GM23338 (cell line): ENCODE measurements at regions not wholly inside any gene's neighbourhood (a gene's known extent, or its start where the extent isn't known, plus 50 kb on each side); places are given as distances from the start of the nearest gene placed in this dataset.
A peak's percentile ranks its signal among the peaks of the same experiment; 100 is the strongest.

Experiments used
- ATAC-seq: fragments of 200-7000 bp; cut with Tn5 transposase; 3 replicates; pipeline ENCODE4 v1.9.1; 2020
- DNase-seq: peaks from one replicate; pipeline ENCODE4 v3.0.0-alpha.2; 2015; ENCODE audit warnings: low spot score
- H2AFZ ChIP-seq: fragments of 200-600 bp; sonication (generic); 2 replicates; pipeline ENCODE4 v1.8.0; 2016; ENCODE audit warnings: antibody characterized with exemption, mild to moderate bottlenecking, moderate library complexity
- H3F3A ChIP-seq: fragments of 200-600 bp; sonication (generic); replicated peaks from 2 replicates; pipeline ENCODE4 v1.8.0; 2017; ENCODE audit warnings: antibody characterized with exemption, mixed run types, low read depth
- H3K27ac ChIP-seq: fragments of 200-600 bp; sonication (generic); 2 replicates; pipeline ENCODE4 v1.6.1; 2016; ENCODE audit warnings: low read depth
- H3K27me3 ChIP-seq: fragments of 200-600 bp; sonication (generic); 2 replicates; pipeline ENCODE4 v1.8.0; 2016; ENCODE audit warnings: mild to moderate bottlenecking, mixed run types, moderate library complexity; ENCODE audit not compliant: insufficient read depth
- H3K36me3 ChIP-seq: fragments of 200-600 bp; sonication (generic); 2 replicates; pipeline ENCODE4 v1.8.0; 2016; ENCODE audit warnings: mild to moderate bottlenecking; ENCODE audit not compliant: insufficient read depth
- H3K4me1 ChIP-seq: fragments of 200-600 bp; sonication (generic); 2 replicates; pipeline ENCODE4 v1.8.0; 2016; ENCODE audit warnings: mild to moderate bottlenecking, moderate library complexity; ENCODE audit not compliant: insufficient read depth
- H3K4me2 ChIP-seq: fragments of 200-600 bp; sonication (generic); 2 replicates; pipeline ENCODE4 v1.7.1; 2017; ENCODE audit warnings: mixed run types
- H3K4me3 ChIP-seq: fragments of 200-600 bp; sonication (generic); 2 replicates; pipeline ENCODE4 v1.6.1; 2016; ENCODE audit warnings: mixed run types
- H3K79me2 ChIP-seq: fragments of 200-600 bp; sonication (generic); replicated peaks from 2 replicates; pipeline ENCODE4 v1.8.0; 2017; ENCODE audit warnings: mild to moderate bottlenecking; ENCODE audit not compliant: insufficient read depth
- H3K9me2 ChIP-seq: fragments of 200-600 bp; sonication (generic); 2 replicates; pipeline ENCODE4 v1.8.0; 2017; ENCODE audit not compliant: insufficient read depth
- H4K20me1 ChIP-seq: fragments of 200-600 bp; sonication (generic); replicated peaks from 2 replicates; pipeline ENCODE4 v1.8.0; 2017; ENCODE audit warnings: mild to moderate bottlenecking; ENCODE audit not compliant: insufficient read depth
- H3K27ac Mint-ChIP-seq: 2 replicates; pipeline ENCODE4 v1.8.0; 2020; ENCODE audit warnings: inconsistent platforms, mild to moderate bottlenecking, moderate library complexity, mixed read lengths
- H3K27me3 Mint-ChIP-seq: 3 replicates; pipeline ENCODE4 v1.8.0; 2022; ENCODE audit warnings: low read depth, mild to moderate bottlenecking, moderate library complexity, mixed read lengths, inconsistent platforms; ENCODE audit not compliant: insufficient read depth, poor library complexity
- H3K36me3 Mint-ChIP-seq: 3 replicates; pipeline ENCODE4 v1.8.0; 2021; ENCODE audit warnings: low read depth, mild to moderate bottlenecking, inconsistent platforms, moderate library complexity, mixed read lengths
- H3K4me1 Mint-ChIP-seq: 3 replicates; pipeline ENCODE4 v1.8.0; 2020; ENCODE audit warnings: mild to moderate bottlenecking, inconsistent platforms, mixed read lengths
- H3K4me3 Mint-ChIP-seq: 3 replicates; pipeline ENCODE4 v1.8.0; 2021; ENCODE audit warnings: moderate library complexity, mild to moderate bottlenecking, inconsistent platforms, mixed read lengths
- H3K9me3 Mint-ChIP-seq: 3 replicates; pipeline ENCODE4 v1.8.0; 2020; ENCODE audit warnings: moderate library complexity, mild to moderate bottlenecking, inconsistent platforms, mixed read lengths
- CREB1 ChIP-seq: fragments of 250-450 bp; sonication (Bioruptor Pico); IDR thresholded peaks from 2 replicates; pipeline ENCODE4 v1.5.0; 2020; ENCODE audit warnings: low read depth, mild to moderate bottlenecking, moderate library complexity
- EZH2 ChIP-seq: fragments of 200-600 bp; sonication (generic); IDR thresholded peaks from one replicate; pipeline ENCODE4 v1.8.0; 2017; ENCODE audit warnings: antibody characterized with exemption, mild to moderate bottlenecking, low read depth; ENCODE audit not compliant: unreplicated experiment
- EZH2phosphoT487 ChIP-seq: fragments of 200-600 bp; sonication (generic); IDR thresholded peaks from one replicate; pipeline ENCODE4 v1.8.1; 2018; ENCODE audit warnings: antibody characterized with exemption; ENCODE audit not compliant: unreplicated experiment
- JUNB ChIP-seq: IDR thresholded peaks from one replicate; pipeline ENCODE4 v1.6.1; 2016; ENCODE audit warnings: antibody characterized with exemption; ENCODE audit not compliant: unreplicated experiment
- NANOG ChIP-seq: IDR thresholded peaks from 2 replicates; pipeline ENCODE4 v1.6.1; 2016; ENCODE audit warnings: antibody characterized with exemption, borderline replicate concordance
- POLR2AphosphoS5 ChIP-seq: IDR thresholded peaks from 2 replicates; pipeline ENCODE4 v1.6.1; 2016; ENCODE audit warnings: antibody characterized with exemption, low read depth
- STAT1 ChIP-seq: IDR thresholded peaks from one replicate; pipeline ENCODE4 v1.6.1; 2016; ENCODE audit warnings: antibody characterized with exemption; ENCODE audit not compliant: unreplicated experiment
- ZNF114 ChIP-seq: fragments of 250-450 bp; sonication (Bioruptor Pico); IDR thresholded peaks from 2 replicates; pipeline ENCODE4 v1.5.0; 2020; ENCODE audit warnings: mild to moderate bottlenecking, moderate library complexity
- ZNF331 ChIP-seq: fragments of 250-450 bp; sonication (Bioruptor Pico); IDR thresholded peaks from 2 replicates; pipeline ENCODE4 v1.5.0; 2020; ENCODE audit warnings: low read depth, mild to moderate bottlenecking, moderate library complexity
- TF ChIP-seq, protein P1 (sequence below), 2 experiments: fragments of 200-600 bp in 1 of 2; sonication (generic) in 1 of 2; conservative IDR thresholded peaks; 2 replicates each; pipeline versions ENCODE4 v1.5.1 to v1.6.1; 2016 to 2017; ENCODE audit warnings: antibody characterized with exemption in 2 of 2, low read depth in 2 of 2, mild to moderate bottlenecking in 2 of 2, moderate library complexity in 1 of 2
- TF ChIP-seq, protein P2 (sequence below): IDR thresholded peaks from one replicate; pipeline ENCODE4 v1.6.1; 2018; ENCODE audit warnings: antibody characterized with exemption; ENCODE audit not compliant: unreplicated experiment
- TF ChIP-seq, protein P3 (sequence below): IDR thresholded peaks from 2 replicates; pipeline ENCODE4 v1.6.1; 2016; ENCODE audit warnings: antibody characterized with exemption

DNA sequence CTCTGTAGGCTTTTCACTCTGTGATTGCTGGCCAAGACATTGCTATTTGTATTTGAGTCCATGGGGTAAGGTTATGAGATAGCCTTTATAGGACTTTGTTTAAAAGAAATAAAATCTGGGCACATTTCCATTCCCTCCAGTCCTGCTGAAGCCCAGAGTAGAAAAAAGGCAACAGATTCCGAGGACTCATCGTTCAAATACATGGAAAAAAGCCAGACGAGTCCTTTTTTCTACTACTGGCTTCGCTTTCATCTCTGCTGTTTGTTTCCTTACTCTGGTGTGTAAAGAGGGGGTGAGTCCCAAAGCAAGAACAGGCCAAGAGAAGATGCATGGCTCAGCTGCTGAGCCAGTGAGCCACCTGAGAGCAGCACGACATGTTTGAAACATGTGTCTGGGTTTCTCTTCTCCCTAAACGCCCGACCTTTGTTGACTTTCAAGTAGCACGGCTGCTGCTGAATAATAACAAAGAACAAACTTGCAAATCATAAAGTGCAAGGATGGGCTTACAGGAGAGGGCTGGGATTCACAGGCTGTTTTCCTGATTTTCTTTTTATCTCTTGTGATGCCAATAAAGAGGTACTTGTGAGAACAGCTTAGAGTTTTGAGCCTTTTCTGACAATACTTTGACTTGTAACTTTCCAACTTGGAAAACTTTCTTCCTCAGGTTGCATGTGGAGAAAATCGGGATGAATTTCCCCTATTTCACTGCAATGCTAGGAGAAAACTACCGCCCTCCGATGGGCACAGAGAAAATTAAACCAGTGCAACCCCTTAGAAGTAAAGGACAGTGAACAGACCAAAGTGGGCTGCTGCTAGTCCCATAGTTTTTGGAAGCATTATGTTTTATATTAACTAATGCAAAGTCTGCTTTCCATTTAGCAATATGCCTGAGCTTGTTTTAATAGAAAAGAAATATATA lies 195.2 kb upstream of the RAG2 start:
- Histone ChIP-seq H3K4me1 (no peaks in the 10 kb centered on the region), H3K4me3 (no peak overlapping the region), H3K79me2 (no peaks in the 10 kb centered on the region), H3K4me2 (0 out of 2 replicates have a peak overlapping the region, but pooled peaks have one; percentile 15), H3K9me2 (no peaks in the 10 kb centered on the region), H3K27ac (no peak overlapping the region), H3K27me3 (no peaks in the 10 kb centered on the region), H3K36me3 (no peaks in the 10 kb centered on the region), H2AFZ (peak overlapping the region; percentile 85), H4K20me1 (no peaks in the 10 kb centered on the region), H3F3A (no peaks in the 10 kb centered on the region)
- Mint-ChIP-seq H3K27ac (peak overlapping the region; percentile 42; the same call in 1 of the 2 replicates), H3K4me1 (peaks cover 3% of the 10 kb centered on the region; the same call in 2 of the 3 replicates), H3K9me3 (peaks cover 4% of the 10 kb centered on the region; the same call in 1 of the 3 replicates), H3K36me3 (no peaks in the 10 kb centered on the region), H3K27me3 (no peaks in the 10 kb centered on the region), H3K4me3 (0 out of 3 replicates have a peak overlapping the region, but pooled peaks have one; percentile 36)
- ATAC-seq: peak; percentile 79
- TF ChIP-seq, protein P1, sequence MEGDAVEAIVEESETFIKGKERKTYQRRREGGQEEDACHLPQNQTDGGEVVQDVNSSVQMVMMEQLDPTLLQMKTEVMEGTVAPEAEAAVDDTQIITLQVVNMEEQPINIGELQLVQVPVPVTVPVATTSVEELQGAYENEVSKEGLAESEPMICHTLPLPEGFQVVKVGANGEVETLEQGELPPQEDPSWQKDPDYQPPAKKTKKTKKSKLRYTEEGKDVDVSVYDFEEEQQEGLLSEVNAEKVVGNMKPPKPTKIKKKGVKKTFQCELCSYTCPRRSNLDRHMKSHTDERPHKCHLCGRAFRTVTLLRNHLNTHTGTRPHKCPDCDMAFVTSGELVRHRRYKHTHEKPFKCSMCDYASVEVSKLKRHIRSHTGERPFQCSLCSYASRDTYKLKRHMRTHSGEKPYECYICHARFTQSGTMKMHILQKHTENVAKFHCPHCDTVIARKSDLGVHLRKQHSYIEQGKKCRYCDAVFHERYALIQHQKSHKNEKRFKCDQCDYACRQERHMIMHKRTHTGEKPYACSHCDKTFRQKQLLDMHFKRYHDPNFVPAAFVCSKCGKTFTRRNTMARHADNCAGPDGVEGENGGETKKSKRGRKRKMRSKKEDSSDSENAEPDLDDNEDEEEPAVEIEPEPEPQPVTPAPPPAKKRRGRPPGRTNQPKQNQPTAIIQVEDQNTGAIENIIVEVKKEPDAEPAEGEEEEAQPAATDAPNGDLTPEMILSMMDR (conservative IDR thresholded peaks at IDR 0.05; ENCODE audit: low read depth in 2 of 2): peak; percentile 38; a peak in 3 of 4 replicates
- TF ChIP-seq NANOG (no peak), ZNF331 (CRISPR knock-in tag) (no peak)
- DNase-seq: peak; percentile 45

DNA sequence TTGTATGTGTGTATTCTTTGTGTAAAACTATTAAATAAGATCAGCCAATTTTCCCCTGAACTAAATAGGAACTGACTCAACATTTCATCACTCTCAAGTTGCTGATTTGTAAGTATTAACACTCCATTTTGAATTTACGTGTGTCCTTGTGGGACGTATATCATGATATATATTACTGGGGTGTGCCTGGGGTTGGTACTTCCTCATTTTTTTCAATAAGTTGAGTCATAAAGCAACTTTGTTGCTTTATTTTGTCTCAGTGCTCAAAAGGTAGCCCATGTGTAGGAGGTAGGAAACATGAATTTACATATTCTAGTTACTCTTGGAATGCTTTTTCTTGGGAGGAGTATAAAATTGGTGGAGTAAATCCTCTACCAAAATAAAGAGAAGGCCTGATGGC lies 193.9 kb upstream of the RAG2 start:
- H3K36me3 ChIP-seq: no peaks in the 10 kb centered on the region; the same call in 1 of the 2 replicates
- H2AFZ ChIP-seq: no peak overlapping the region
- H3K79me2 ChIP-seq: no peaks in the 10 kb centered on the region
- no peaks in the 10 kb centered on the region for H3F3A ChIP-seq
- H3K27ac ChIP-seq: no peak overlapping the region
- H3K9me2 ChIP-seq: no peaks in the 10 kb centered on the region
- Mint-ChIP-seq H3K9me3 (peaks cover 4% of the 10 kb centered on the region; the same call in 1 of the 3 replicates), H3K27me3 (no peaks in the 10 kb centered on the region), H3K4me1 (peaks cover 3% of the 10 kb centered on the region; the same call in 2 of the 3 replicates), H3K27ac (no peak overlapping the region), H3K4me3 (no peak overlapping the region), H3K36me3 (no peaks in the 10 kb centered on the region)
- no peaks in the 10 kb centered on the region for H3K4me1 ChIP-seq
- H3K4me3 ChIP-seq: no peak overlapping the region
- DNase-seq (no peak), ATAC-seq (no peak)
- H4K20me1 ChIP-seq: no peaks in the 10 kb centered on the region
- H3K27me3 ChIP-seq: no peaks in the 10 kb centered on the region
- H3K4me2 ChIP-seq: no peak overlapping the region
- no peak for TF ChIP-seq EZH2phosphoT487
- no peak for TF ChIP-seq POLR2AphosphoS5
- TF ChIP-seq, protein P2, sequence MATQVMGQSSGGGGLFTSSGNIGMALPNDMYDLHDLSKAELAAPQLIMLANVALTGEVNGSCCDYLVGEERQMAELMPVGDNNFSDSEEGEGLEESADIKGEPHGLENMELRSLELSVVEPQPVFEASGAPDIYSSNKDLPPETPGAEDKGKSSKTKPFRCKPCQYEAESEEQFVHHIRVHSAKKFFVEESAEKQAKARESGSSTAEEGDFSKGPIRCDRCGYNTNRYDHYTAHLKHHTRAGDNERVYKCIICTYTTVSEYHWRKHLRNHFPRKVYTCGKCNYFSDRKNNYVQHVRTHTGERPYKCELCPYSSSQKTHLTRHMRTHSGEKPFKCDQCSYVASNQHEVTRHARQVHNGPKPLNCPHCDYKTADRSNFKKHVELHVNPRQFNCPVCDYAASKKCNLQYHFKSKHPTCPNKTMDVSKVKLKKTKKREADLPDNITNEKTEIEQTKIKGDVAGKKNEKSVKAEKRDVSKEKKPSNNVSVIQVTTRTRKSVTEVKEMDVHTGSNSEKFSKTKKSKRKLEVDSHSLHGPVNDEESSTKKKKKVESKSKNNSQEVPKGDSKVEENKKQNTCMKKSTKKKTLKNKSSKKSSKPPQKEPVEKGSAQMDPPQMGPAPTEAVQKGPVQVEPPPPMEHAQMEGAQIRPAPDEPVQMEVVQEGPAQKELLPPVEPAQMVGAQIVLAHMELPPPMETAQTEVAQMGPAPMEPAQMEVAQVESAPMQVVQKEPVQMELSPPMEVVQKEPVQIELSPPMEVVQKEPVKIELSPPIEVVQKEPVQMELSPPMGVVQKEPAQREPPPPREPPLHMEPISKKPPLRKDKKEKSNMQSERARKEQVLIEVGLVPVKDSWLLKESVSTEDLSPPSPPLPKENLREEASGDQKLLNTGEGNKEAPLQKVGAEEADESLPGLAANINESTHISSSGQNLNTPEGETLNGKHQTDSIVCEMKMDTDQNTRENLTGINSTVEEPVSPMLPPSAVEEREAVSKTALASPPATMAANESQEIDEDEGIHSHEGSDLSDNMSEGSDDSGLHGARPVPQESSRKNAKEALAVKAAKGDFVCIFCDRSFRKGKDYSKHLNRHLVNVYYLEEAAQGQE: no peak
- TF ChIP-seq EZH2: no peak
- TF ChIP-seq, protein P1 (conservative IDR thresholded peaks at IDR 0.05; ENCODE audit: low read depth in 2 of 2): no peak
- no peak for TF ChIP-seq ZNF331 (CRISPR knock-in tag)
- no peak for TF ChIP-seq ZNF114 (CRISPR knock-in tag)
- TF ChIP-seq CREB1 (CRISPR knock-in tag): no peak
- no peak for TF ChIP-seq NANOG
- TF ChIP-seq, protein P3, sequence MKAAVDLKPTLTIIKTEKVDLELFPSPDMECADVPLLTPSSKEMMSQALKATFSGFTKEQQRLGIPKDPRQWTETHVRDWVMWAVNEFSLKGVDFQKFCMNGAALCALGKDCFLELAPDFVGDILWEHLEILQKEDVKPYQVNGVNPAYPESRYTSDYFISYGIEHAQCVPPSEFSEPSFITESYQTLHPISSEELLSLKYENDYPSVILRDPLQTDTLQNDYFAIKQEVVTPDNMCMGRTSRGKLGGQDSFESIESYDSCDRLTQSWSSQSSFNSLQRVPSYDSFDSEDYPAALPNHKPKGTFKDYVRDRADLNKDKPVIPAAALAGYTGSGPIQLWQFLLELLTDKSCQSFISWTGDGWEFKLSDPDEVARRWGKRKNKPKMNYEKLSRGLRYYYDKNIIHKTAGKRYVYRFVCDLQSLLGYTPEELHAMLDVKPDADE: no peak
- TF ChIP-seq STAT1: no peak
- no peak for TF ChIP-seq JUNB
